ENCODE measurements at regions not wholly inside any gene's neighbourhood (a gene's known extent, or its start where the extent isn't known, plus 50 kb on each side); places are given as distances from the start of the nearest gene placed in this dataset.

GRCh38 chr19:28299649-28300048 is 913.3 kb downstream of the UQCRFS1 start:
- no peak for TF ChIP-seq CTCF (conservative IDR thresholded peaks at IDR 0.05)
- no peak for TF ChIP-seq EZH2 (IDR thresholded peaks at IDR 0.05; ENCODE audit: low read depth)

Measured in PC-9 (cell line).